IPS DF 6.9 (cell line): ENCODE measurements at regions not wholly inside any gene's neighbourhood (a gene's known extent, or its start where the extent isn't known, plus 50 kb on each side); places are given as distances from the start of the nearest gene placed in this dataset.

ENCODE experiments used
- DNase-seq: peaks from one replicate; pipeline ENCODE4 v3.0.0-alpha.2; 2013; ENCODE audit warnings: low read depth, low spot score
- H3K27ac ChIP-seq: one replicate; pipeline ENCODE4 v1.5.1; 2013; ENCODE audit warnings: low read length, control low read depth
- H3K27me3 ChIP-seq: 2 replicates; pipeline ENCODE4 v1.6.1; 2013; ENCODE audit warnings: mild to moderate bottlenecking, low read length; ENCODE audit not compliant: control insufficient read depth, insufficient read depth
- H3K36me3 ChIP-seq: 2 replicates; pipeline ENCODE4 v1.6.1; 2013; ENCODE audit warnings: low read length; ENCODE audit not compliant: control insufficient read depth, insufficient read depth
- H3K4me1 ChIP-seq: 2 replicates; pipeline ENCODE4 v1.6.1; 2013; ENCODE audit warnings: low read length; ENCODE audit not compliant: control insufficient read depth, insufficient read depth
- H3K4me3 ChIP-seq: 2 replicates; pipeline ENCODE4 v1.5.1; 2013; ENCODE audit warnings: mild to moderate bottlenecking, low read length
- H3K9me3 ChIP-seq: 2 replicates; pipeline ENCODE4 v1.6.1; 2013; ENCODE audit warnings: low read length, inconsistent platforms; ENCODE audit not compliant: control insufficient read depth, insufficient read depth
- WGBS: extraction: QIAGEN DNeasy Blood & Tissue Kit; methylation state at CpG from one replicate; pipeline ENCODE4 v1.1.7; 2013; ENCODE audit warnings: mixed read lengths, missing lambda C conversion rate; ENCODE audit not compliant: insufficient read length, insufficient coverage; 5-methylcytosine and 5-hydroxymethylcytosine counted together

GRCh38 chr2:41123341-41123740 lies 671.5 kb upstream of the SLC8A1 start:
- no peaks in the 10 kb centered on the region for H3K27me3 ChIP-seq
- WGBS, result no CpG with 5 or more reads among the region's 1 CpG
- H3K27ac ChIP-seq, result no peak overlapping the region
- H3K4me3 ChIP-seq, result no peak overlapping the region
- no peaks in the 10 kb centered on the region for H3K4me1 ChIP-seq
- H3K9me3 ChIP-seq, result no peaks in the 10 kb centered on the region
- no peaks in the 10 kb centered on the region for H3K36me3 ChIP-seq
- DNase-seq, result no peak

DNA sequence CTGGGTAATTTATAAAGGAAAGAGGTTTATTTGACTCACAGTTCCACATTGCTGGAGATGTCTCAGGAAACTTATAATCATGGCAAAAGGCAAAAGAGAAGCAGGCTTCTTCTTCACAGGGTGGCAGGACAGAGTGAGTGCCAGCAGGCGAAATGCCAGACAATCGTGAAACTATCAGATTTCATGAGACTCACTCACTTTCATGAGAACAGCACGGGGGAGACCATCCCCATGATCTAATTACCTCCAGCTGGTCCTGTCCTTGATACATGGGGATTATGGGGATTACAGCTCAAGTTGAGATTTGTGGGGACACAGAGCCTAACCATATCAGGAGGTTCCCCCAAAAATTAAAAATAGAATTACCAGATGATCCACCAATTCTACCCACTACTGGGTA lies 675.5 kb upstream of the SLC8A1 start:
- no CpG with 5 or more reads among the region's 3 CpGs for WGBS
- DNase-seq, result no peak
- Histone ChIP-seq H3K9me3 (no peaks in the 10 kb centered on the region), H3K36me3 (no peaks in the 10 kb centered on the region), H3K27ac (no peak overlapping the region), H3K4me3 (no peak overlapping the region), H3K4me1 (no peaks in the 10 kb centered on the region), H3K27me3 (no peaks in the 10 kb centered on the region)

- DNase-seq, result no peak
- WGBS, result no CpG with 5 or more reads among the region's 3 CpGs
- no peaks in the 10 kb centered on the region for H3K36me3 ChIP-seq
- H3K4me3 ChIP-seq, result no peak overlapping the region
- no peaks in the 10 kb centered on the region for H3K4me1 ChIP-seq
- H3K9me3 ChIP-seq, result no peaks in the 10 kb centered on the region
- H3K27ac ChIP-seq, result no peak overlapping the region
- H3K27me3 ChIP-seq, result no peaks in the 10 kb centered on the region
Measured at GRCh38 chr2:41129988-41130387, 678.1 kb upstream of the SLC8A1 start.

DNA sequence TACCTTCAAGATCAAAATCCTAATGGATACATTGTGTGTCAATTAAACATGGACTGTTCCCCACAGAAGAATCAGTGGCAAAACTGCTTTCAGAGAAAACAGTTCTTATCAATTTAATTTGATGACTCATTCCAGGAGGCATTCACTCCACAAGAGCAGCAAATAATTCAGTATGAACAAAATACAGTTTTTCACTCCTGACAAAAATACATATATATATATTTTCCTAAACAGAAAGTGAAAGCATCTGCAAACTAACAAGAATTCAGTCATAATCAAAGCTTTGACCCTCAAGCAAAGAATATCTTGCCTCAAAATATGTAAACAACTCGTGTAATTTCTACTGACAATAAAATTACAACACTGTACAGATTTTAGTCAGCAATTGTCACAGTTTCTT lies 685.1 kb upstream of the SLC8A1 start:
- Histone ChIP-seq H3K27me3 (no peaks in the 10 kb centered on the region), H3K4me1 (no peaks in the 10 kb centered on the region), H3K36me3 (no peaks in the 10 kb centered on the region), H3K9me3 (no peaks in the 10 kb centered on the region), H3K4me3 (no peak overlapping the region), H3K27ac (no peak overlapping the region)
- no CpG with 5 or more reads among the region's 1 CpG for WGBS
- no peak for DNase-seq

DNA sequence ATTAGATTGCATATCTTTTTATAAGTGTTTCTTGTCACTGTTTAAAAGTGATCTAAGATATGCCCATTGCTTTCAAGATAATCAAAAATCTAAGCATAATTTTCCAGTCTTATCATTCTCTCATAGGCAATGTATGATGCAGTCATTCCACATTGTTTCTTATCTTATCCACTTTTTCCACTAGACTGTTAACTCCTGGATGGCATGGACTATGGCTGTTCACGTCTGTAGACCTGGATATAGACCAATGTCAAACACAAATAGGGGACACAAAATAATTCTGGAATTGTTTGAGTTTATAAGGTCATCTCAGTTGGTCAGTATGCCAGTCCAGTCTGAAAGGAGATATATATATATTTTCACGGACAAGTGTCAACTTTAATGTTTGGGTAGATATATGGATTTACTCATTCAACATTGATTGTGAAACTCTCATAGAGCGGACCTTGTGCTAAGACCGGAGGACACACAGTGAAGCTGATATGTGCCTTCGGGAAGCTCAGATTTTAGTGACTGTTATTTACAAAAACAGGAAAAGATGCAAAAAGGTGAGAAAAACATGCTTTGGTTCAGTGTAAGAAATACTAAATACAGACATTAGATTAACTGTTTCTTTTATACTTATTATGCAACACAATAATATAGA lies 689.4 kb upstream of the SLC8A1 start:
- no peaks in the 10 kb centered on the region for H3K36me3 ChIP-seq
- H3K4me1 ChIP-seq, result no peaks in the 10 kb centered on the region
- no CpG with 5 or more reads among the region's 5 CpGs for WGBS
- no peak overlapping the region for H3K4me3 ChIP-seq
- H3K9me3 ChIP-seq, result no peaks in the 10 kb centered on the region
- DNase-seq, result no peak
- no peak overlapping the region for H3K27ac ChIP-seq
- H3K27me3 ChIP-seq, result no peaks in the 10 kb centered on the region

DNA sequence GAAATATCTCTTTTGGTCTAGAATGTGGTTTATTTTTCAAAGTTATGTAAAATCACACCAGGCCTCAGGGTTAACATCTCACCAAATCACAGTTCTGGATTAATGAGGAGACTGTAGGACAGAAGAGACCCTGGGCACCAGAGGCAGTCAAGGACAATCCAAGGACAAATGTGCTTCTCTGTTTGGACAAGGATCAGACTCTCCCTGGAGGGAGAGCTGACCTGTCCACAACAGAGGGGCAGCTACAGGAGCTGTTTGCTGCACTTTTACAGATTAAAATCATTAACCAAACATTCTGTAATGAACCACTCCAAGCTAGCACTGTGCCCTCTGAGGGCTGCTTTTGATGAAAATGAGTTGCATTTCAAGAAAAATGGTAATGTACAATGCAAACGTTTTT lies 690.6 kb upstream of the SLC8A1 start:
- DNase-seq, result no peak
- WGBS, result no CpG with 5 or more reads among the region's 1 CpG
- H3K4me3 ChIP-seq, result no peak overlapping the region
- no peaks in the 10 kb centered on the region for H3K9me3 ChIP-seq
- H3K36me3 ChIP-seq, result no peaks in the 10 kb centered on the region
- no peaks in the 10 kb centered on the region for H3K27me3 ChIP-seq
- H3K27ac ChIP-seq, result no peak overlapping the region
- H3K4me1 ChIP-seq, result no peaks in the 10 kb centered on the region

- Histone ChIP-seq H3K4me1 (no peaks in the 10 kb centered on the region), H3K4me3 (no peak overlapping the region), H3K9me3 (no peaks in the 10 kb centered on the region), H3K27me3 (no peaks in the 10 kb centered on the region), H3K27ac (no peak overlapping the region), H3K36me3 (no peaks in the 10 kb centered on the region)
- no CpG with 5 or more reads among the region's 1 CpG for WGBS
- DNase-seq, result no peak
Measured at GRCh38 chr2:41145066-41145465, 693.2 kb upstream of the SLC8A1 start.

- WGBS, result no CpG with 5 or more reads among the region's 1 CpG
Measured at GRCh38 chr2:41149054-41149453, 697.2 kb upstream of the SLC8A1 start.

DNA sequence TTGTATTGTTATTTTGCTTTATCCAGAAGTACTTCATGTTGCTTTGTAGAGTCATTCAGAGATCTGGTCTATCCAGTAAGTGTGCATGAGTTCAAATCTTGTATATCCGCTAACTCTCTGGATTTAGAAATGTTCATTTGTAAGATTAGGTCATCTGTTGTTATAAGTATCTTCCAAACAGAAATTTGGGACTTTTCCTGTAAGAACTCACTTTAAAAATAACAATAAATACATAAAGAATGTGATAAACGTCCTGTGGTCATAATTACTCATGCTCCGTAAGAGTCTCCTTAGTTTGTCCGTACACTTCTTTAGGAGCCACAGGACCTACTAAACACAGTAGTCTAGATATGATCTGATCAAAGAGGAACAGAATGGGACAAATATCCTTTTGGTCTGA lies 699.9 kb upstream of the SLC8A1 start:
- H3K36me3 ChIP-seq, result no peaks in the 10 kb centered on the region
- no peaks in the 10 kb centered on the region for H3K4me1 ChIP-seq
- H3K27ac ChIP-seq, result no peak overlapping the region
- H3K4me3 ChIP-seq, result no peak overlapping the region
- no peak for DNase-seq
- no CpG with 5 or more reads among the region's 4 CpGs for WGBS
- H3K27me3 ChIP-seq, result no peaks in the 10 kb centered on the region
- H3K9me3 ChIP-seq, result no peaks in the 10 kb centered on the region

More at GRCh38 chr2:41149054-41149453, 697.2 kb upstream of the SLC8A1 start:
- H3K27ac ChIP-seq, result no peak overlapping the region
- no peaks in the 10 kb centered on the region for H3K9me3 ChIP-seq
- H3K27me3 ChIP-seq, result no peaks in the 10 kb centered on the region
- DNase-seq, result no peak
- H3K4me3 ChIP-seq, result no peak overlapping the region
- no peaks in the 10 kb centered on the region for H3K4me1 ChIP-seq
- H3K36me3 ChIP-seq, result no peaks in the 10 kb centered on the region

DNA sequence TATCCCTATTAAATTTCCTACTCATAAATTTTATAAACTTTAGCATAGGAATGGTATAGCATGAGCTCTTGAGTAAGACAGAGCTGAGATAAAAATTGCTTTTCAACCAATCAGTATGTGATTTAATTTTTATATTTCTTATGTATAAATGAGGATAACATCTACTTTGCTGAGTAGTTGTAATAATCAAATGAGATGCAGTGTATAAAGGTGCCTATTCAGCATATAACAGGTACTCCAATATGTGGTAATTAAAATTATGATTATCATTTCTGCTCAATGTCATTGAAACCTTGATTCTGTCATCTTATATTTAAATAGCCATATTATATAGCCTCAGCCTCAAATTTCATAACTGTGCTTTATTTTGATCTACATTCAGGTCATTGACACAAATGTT lies 700.4 kb upstream of the SLC8A1 start:
- no peak for DNase-seq
- H3K4me1 ChIP-seq, result no peaks in the 10 kb centered on the region
- H3K9me3 ChIP-seq, result no peaks in the 10 kb centered on the region
- no peak overlapping the region for H3K27ac ChIP-seq
- H3K36me3 ChIP-seq, result no peaks in the 10 kb centered on the region
- H3K4me3 ChIP-seq, result no peak overlapping the region
- H3K27me3 ChIP-seq, result no peaks in the 10 kb centered on the region

GRCh38 chr2:41160439-41160838 lies 708.5 kb upstream of the SLC8A1 start:
- DNase-seq, result no peak
- no CpG with 5 or more reads among the region's 1 CpG for WGBS
- Histone ChIP-seq H3K36me3 (no peaks in the 10 kb centered on the region), H3K27ac (no peak overlapping the region), H3K9me3 (no peaks in the 10 kb centered on the region), H3K4me1 (no peaks in the 10 kb centered on the region), H3K27me3 (no peaks in the 10 kb centered on the region), H3K4me3 (no peak overlapping the region)
